Epithelial cell of proximal tubule (primary cell): ENCODE measurements at regions not wholly inside any gene's neighbourhood (a gene's known extent, or its start where the extent isn't known, plus 50 kb on each side); places are given as distances from the start of the nearest gene placed in this dataset.
A peak's percentile ranks its signal among the peaks of the same experiment; 100 is the strongest.
"Not testable (repeated sequence)": the region's sequence is repeated elsewhere in the genome, so short reads cannot be mapped to it uniquely, and the experiment has no call there.

Experiments used
- DNase-seq: peaks from one replicate; pipeline ENCODE4 v3.0.0-alpha.2; 2011; ENCODE audit warnings: low read depth
- H3K4me3 ChIP-seq: 2 replicates; pipeline ENCODE4 v1.5.1; 2011; ENCODE audit warnings: low read depth, mild to moderate bottlenecking, low read length
- TF ChIP-seq, protein P1 (sequence below): conservative IDR thresholded peaks from 2 replicates; pipeline ENCODE4 v1.5.1; 2012; ENCODE audit warnings: low read depth, mild to moderate bottlenecking, low read length

DNA sequence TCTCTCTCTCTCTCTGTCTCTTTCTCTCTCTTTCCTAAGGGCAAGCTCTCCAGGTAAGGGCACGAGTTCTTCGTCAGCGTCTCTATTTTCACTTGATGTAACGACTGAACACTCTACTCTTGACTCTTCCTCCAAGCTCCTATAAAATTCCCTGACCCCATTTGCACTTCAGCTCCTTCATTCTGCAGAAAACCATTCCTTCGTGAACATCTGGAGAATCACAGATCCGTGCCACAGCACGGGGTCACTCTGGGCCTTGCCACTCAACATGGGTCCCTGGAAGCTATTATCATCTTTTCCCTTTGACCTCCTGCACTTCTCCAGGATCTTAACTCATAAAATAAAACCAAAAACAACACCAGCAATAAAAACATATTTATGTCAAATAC, 112.0 kb upstream of the LNX1 start:
- no peak overlapping the region for H3K4me3 ChIP-seq
- TF ChIP-seq, protein P1, sequence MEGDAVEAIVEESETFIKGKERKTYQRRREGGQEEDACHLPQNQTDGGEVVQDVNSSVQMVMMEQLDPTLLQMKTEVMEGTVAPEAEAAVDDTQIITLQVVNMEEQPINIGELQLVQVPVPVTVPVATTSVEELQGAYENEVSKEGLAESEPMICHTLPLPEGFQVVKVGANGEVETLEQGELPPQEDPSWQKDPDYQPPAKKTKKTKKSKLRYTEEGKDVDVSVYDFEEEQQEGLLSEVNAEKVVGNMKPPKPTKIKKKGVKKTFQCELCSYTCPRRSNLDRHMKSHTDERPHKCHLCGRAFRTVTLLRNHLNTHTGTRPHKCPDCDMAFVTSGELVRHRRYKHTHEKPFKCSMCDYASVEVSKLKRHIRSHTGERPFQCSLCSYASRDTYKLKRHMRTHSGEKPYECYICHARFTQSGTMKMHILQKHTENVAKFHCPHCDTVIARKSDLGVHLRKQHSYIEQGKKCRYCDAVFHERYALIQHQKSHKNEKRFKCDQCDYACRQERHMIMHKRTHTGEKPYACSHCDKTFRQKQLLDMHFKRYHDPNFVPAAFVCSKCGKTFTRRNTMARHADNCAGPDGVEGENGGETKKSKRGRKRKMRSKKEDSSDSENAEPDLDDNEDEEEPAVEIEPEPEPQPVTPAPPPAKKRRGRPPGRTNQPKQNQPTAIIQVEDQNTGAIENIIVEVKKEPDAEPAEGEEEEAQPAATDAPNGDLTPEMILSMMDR = no peak
- no peak for DNase-seq

- no peak for DNase-seq
- TF ChIP-seq, protein P1 = peak; percentile 27
- peak overlapping the region; percentile 30 for H3K4me3 ChIP-seq
These were observed 111.3 kb upstream of the LNX1 start for GRCh38 chr4:53702334-53703266.

GRCh38 chr4:53701260-53701659, 110.0 kb upstream of the LNX1 start:
- not testable (repeated sequence) for DNase-seq, H3K4me3 ChIP-seq

GRCh38 chr4:53699310-53699709, 108.0 kb upstream of the LNX1 start:
- not testable (repeated sequence) for H3K4me3 ChIP-seq, DNase-seq

GRCh38 chr4:53697016-53697685, 105.9 kb upstream of the LNX1 start:
- no peak overlapping the region for H3K4me3 ChIP-seq
- no peak for DNase-seq
- TF ChIP-seq, protein P1 = no peak

DNA sequence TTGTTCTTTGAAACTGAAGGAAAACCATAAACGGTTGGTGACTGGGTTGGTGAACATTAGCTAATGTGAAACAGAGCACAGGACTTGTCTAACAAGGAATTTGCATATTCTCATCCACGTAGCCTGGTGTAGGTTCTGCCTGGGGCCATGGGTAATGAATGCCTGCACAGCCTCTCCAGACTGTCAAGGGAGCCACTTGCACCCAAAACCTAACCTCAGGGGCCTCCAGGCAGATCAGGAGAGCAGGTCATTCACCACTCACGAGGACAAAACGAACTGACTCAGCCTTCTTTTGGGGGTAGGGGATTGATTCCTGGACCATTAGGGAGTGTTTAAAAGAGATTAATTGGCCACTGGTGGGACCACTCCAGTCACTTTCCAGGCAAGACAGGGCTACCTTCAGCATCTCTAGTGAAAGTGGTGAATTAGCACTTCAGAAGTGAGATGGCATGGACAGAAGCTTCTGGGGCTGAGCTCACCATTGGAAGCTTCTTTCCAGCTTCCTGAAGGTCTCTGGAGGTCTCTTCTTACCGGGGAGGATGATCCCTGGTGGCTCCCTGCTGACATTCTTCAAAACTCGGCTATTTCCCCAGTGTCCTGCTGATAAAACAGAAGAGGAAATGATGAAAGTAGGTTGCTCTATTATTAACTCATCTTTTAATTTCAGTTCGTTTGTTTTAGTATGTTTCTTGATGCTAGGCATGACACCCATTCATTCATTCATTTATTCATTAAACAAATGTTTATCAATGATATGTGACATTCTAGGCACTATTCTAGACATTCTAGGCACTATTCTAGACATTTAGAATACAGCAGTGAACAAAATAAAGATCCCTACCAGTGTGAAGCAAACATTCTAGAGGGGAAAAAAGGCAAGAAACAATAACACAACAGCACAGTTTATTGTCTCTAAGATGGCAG, 104.5 kb upstream of the LNX1 start:
- no peak overlapping the region for H3K4me3 ChIP-seq
- TF ChIP-seq, protein P1 = no peak
- DNase-seq = peak; percentile 25

- TF ChIP-seq, protein P1 = no peak
- no peak for DNase-seq
- H3K4me3 ChIP-seq = no peak overlapping the region
These were observed 103.4 kb upstream of the LNX1 start for GRCh38 chr4:53694666-53695065.
